ENCODE measurements at regions not wholly inside any gene's neighbourhood (a gene's known extent, or its start where the extent isn't known, plus 50 kb on each side); places are given as distances from the start of the nearest gene placed in this dataset.
"Not testable (repeated sequence)": the region's sequence is repeated elsewhere in the genome, so short reads cannot be mapped to it uniquely, and the experiment has no call there.

DNA sequence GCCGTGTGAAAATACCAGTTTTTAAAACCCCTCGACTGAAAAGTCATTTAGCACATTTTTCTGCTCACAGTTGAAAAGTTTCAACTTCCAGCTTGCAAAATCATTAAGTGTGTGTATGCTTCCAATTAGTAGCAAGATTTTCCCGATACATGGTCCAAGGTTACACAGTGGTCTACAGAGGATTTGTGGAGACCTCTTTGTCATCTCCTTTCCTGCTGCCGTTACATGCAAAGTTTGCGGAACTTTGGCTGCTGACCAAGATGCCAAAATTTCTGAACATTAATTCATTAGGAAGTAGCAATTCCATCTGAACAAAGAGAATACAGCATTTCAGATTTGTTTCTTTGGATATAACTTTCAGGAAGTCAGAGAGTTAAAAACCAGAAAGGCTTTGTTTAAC lies 474.6 kb downstream of the PLCL1 start:
- DNase-seq: no peak

DNA sequence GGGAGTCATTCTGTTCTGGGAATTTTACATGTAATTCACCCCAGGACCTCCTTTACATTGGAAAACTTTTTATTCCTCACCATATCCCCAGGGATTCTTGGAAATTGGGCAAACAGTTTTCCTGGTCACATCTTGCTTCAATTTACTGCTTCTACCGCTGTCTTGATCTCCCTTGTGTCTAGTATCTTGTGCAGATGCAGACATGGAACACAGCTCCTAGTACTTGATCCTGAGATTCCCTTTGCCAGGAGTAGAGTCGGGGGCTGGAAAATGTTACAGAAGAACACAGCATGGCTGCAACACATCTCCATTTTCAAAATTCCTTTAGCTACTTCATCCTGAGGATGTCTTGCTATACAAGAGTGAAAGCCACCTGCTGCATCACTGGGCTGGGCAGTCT lies 472.8 kb downstream of the PLCL1 start:
- no peak for DNase-seq

DNA sequence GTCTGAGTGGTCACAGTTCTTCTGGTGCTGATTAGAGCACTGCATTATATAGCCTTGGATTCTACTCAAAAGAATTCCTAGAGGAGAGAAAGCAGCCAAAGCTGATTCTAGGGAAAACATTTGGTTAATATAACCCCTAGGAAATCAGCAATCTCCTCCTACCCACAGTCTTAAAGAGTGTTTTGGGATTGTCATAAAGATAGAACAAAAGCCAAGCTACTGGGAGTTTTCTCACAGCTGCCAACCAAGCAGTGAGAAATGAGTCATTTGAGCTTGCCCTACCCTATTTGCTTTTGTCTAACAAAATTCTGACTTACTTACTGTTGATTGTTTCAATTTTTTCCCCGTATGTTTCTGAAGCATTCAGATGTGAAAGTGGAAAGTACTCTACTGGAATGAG lies 469.3 kb downstream of the PLCL1 start:
- DNase-seq: no peak

DNA sequence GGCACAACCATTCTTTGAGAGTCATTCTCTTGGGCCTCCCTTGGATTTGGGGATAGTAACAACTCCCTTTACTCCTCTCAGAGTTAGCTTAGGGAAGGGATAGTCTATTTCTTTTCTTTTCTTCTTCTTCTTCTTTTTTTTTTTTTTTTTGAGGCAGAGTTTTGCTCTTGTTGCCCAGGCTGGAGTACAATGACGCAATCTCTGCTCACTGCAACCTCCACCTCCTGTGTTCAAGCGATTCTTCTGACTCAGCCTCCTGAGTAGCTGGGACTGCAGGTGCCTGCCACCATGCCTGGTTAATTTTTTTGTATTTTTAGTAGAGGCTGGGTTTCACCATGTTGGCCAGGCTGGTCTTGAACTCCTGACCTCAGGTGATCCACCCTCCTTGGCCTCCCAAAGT lies 465.8 kb downstream of the PLCL1 start:
- not testable (repeated sequence) for DNase-seq

DNA sequence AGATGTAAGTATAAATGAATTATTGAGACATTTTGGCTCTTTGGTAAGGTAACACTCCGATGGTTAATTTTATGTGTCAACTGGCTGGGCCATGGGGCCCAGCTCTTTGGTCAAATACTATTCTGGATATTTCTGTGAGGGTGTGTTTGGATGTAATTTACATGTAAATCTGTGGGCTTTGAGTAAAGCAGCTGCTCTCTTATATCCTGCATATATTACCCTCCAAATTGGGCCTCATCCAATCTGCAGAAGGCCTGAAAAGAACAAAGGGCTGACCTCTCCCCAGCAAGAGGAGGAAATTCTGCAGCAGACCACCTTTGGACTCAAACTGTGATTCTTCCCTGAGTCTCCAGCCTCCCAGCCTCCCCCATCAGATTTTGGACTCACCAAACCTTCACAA lies 464.1 kb downstream of the PLCL1 start:
- DNase-seq: no peak

DNA sequence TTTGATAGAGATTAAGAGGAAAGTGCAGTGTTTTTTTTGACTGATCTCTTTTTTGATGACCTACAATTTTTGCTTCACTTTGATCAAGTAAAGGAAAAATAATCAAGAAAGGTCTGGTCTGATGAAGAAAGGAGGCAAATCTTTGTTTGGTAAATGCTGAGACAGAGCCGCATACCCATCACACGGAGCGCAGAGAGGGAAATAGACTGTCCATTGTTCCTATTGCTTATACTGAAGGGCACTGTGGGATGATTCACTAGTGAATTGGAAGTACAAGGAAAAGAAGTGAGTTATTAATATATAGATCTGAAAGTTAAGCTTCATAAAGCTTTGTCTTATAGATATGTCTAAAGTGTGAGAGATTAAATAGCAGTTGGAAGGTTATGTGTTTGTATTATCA lies 455.1 kb downstream of the PLCL1 start:
- DNase-seq: no peak

DNA sequence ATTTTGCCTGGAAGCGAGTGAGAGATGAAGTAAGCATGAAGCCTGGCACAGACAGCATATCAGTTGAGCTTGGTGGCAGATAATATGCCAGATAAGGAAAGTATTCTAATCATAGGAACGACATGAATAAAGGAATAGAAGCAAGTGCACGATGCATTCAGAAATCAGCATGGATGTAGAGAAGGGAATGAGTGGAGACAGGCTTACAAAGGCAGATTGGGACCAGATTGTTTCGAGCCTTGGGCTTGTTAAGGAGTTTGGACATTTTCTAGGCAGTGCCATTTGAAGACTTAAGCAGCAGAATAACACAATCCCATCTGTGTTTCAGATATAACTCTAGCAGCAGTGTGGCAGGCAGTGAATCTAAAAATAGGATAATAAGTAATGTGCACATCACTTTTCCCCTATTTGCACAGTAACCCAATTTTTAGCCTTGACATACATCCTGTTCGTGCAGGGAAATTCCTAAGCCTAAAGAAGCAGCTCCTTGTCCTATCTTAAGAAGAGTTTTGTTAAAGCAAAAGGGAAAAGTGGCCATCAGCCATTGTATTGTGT lies 450.2 kb downstream of the PLCL1 start:
- DNase-seq: no peak

DNA sequence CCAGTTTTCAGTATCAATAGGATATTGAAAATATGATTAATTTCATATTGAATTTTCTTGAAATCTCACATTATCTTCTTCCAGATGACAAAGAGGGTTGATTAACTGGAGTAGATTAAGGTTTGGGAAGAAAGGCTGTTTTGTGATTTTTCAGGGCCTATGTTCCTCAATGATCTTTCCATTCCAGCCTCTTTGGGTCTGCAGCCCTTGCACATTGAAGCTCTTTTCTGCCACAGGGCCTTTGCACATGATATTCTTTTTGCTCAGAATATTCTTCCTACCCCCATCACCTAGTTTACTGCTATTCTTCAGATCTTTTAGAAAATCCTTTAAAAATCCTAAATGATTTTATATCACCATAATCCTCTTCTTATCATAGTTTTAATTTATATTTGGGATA lies 449.6 kb downstream of the PLCL1 start:
- no peak for DNase-seq

DNA sequence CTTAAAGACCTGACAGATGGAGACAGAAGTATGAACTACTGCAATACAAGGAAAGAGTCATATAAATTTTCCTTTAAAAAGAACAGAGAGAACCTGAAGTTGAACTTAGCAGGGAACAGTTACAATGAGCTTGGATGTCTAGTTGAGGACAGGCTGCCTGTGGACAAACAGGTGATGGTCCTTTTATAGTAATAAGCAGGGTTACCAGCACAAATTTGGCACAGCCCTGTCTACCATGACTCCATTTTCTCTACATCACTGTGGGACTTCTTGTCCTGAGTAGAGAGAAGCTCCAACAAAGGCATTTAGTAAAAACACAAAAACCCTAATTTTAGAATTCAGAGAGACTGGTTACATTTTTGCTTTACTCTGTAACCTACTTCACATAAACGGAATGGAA lies 448.1 kb downstream of the PLCL1 start:
- no peak for DNase-seq

DNA sequence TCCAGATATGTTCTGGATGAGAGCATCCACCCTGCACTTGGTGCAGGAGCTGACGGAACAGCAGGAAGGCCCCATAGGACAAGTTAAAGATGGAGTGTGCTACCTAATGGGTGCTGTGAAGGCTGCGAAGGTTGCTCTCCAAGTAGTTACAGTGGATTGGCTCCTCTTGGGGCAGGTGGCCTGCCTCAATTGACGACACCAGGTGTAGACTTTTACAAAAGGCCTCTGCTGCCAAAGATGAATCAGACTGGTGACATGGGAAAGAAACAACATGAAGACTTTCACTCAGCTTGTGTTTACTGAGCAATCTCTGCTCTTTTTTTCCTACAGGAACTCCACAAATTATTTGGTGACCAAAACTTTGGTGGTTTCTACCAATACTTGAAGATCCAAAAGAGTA lies 437.7 kb downstream of the PLCL1 start:
- DNase-seq: no peak

DNA sequence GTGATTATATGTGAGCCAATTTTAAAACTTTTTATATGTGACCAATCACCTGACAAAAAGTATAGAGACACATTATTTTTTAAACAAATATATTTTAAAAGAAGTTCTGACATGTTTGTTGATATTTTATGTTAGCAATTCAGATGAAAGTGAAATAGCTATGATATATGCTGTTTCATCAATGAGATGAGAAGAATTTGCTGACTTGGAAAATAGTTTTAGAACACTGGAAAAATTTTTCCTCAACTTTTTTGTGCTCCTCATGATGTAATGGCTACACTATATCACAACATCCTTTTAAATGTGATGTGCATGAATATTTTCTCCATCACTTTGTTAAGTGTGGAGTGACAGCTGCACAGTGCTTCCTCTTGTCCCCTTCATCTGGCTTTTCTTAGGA lies 434.0 kb downstream of the PLCL1 start:
- no peak for DNase-seq

DNA sequence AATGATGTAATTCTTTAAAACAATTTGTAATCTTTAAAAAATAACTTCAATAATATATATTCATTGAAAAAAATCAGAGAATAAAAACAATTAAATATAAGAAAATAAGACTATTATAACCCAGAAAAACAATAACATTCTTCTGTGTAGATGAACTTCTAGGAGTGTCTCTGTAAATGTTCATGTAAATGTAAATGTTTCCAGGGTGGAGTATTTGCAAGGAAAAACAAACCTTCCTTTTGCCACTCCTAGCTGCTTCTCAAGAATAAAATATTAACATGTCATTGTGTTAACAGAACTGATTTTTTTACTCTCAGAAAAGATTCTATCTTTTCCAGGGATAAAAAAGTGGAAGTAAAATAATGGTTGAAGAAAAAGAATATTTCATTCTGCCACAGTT lies 431.9 kb downstream of the PLCL1 start:
- no peak for DNase-seq

DNA sequence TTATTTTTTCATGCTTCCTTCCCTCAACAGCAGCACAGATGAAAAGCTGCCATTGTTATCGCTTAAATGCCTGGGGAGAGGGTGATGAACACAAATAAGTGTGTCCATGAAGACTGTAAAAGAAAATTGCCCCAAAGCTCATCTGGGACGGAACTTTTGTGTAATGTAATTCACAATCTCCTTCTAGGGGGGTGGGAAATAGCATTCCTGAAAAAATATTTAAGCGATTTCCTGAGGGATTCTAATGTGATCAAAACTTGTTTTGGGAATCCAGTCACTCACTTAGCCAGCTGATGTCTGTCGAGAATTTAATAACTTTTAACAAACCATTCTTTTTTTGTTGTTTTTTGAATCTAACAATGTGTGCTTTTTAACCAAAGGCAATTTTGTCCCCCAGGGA lies 427.9 kb downstream of the PLCL1 start:
- no peak for DNase-seq

DNA sequence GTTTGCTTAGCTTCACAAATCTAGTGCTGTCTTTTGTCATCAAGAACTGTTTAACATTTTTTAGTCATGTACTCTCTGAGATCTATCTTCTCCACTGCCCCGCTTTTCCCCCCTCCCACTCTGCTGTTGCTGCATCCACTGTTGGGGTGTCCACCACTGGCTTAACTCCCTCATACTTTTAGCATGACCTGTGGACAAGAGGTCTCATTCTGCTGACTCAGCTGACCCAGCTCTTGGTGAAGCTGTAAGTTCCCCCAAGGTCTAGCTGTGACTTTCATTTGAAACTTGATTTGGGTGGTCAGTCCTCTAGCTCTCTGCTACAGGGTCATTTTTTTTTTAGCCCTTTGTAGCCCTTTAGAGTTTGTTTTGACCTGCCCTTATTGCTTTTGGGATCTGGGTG lies 427.2 kb downstream of the PLCL1 start:
- no peak for DNase-seq

DNA sequence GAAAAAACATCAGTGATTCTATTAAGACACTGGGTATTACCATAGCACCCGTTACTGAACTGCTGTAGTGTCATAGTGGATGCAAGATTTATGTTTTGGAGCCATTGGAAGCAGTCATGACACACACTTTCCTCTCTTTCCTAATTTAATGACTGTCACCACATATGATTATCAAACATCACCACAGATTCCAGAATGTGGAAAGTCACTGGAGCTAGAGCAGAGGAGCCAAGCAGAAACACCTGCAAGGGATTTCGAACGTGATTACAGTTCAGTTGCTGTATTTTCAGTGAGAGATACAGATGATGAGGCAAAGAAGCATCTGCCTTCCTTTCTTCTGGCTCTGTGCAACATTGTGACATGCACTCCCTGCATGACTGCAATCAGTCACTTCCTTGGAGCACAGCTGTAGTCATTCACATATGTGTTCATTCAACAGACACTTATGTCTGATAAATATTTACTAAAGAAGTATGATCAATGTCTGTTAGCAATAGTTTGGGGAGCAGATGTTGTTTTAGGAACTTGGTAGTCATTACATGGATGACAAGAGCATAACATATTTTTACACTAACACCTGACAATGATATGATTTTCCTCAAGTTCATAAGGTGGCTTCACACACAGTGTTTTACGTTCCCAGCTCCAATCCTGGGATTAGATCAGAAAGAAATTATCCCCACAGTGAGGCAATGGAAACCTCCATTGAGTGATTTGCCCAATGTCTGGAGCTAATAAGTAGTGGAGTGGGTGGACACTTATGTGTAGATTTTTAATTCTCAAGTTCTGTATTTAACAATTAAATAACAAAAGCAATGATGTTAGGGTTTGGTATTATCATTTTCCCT lies 416.6 kb downstream of the PLCL1 start:
- no peak for DNase-seq

DNA sequence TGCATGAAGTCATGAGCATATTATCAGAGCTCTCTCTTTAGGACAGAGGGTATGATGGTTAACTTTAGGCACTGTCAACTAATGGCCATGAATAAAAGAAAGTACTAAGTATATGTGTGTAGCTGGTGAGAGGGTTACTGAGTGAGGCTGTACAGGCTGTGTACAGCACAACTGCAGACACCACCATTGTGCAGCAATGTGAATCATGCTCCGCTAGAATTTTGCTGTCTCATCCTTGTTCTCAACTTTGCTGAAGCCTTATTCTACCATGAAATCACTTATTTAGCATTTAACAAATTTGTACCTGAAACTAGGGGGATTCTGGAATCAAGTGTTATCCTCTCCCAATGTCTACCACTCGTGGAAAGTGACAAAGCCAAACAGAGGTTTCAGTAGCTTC lies 414.9 kb downstream of the PLCL1 start:
- DNase-seq: no peak

DNA sequence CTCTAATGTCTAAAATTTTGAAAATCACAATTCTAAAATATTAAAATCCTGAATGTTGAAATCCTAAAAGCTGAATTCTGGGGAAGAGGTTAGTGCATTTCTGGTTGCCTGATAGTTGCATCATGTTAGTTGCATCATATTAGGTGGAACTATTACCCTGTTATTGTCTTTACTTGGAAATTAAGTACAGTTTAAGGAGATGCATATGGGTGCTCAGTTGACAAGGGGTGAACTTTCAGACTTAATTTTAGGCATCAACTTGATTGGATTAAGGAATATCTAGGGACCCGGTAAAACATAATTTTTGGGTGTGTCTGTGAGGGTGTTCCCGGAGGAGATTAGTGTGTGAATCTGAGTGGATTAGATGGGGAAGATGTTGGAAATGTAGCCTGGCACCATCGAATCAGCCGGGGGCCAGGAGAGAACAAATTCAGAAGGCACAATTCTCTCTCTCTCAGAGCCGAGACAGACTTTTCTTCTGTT lies 409.8 kb downstream of the PLCL1 start:
- DNase-seq: peak in 1 of 3 donors; percentile 29

DNA sequence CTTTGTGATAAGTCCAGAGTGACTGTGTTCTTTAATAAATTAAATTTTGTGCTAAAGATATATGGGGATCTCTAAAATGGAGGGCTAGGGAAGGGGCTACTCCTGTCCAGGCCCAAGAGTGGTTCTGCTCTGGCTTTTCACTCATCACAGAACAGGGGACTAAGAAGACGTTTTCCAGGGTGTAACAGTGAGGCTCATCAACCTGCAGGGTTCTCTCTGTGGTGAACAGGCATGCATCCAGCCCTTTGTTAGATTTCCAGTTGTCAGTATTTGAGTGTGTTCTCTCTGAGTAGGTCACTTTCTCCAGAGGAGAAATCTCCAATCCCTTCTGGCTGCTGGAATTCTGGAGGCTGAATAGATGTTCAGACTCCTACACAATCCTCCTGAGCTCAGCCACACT lies 408.9 kb downstream of the PLCL1 start:
- DNase-seq: no peak

DNA sequence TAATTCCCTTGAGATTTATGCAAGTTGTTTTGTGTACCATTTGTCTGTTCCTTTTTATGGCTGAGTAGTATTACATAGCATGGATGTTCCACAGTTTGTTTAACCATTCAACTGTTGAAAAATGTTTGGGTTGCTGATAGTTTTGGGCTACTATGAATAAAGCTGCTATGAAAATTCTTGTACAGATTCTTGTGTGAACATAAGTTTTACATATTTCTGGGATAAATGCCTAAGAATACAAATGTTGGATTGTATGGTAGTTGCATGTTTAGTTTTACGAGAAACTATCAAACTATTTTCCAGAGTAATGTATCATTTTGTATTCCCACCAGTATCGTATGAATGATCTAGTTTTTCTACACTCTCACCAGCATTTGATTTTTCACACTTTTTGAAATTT lies 407.3 kb downstream of the PLCL1 start:
- DNase-seq: no peak

DNA sequence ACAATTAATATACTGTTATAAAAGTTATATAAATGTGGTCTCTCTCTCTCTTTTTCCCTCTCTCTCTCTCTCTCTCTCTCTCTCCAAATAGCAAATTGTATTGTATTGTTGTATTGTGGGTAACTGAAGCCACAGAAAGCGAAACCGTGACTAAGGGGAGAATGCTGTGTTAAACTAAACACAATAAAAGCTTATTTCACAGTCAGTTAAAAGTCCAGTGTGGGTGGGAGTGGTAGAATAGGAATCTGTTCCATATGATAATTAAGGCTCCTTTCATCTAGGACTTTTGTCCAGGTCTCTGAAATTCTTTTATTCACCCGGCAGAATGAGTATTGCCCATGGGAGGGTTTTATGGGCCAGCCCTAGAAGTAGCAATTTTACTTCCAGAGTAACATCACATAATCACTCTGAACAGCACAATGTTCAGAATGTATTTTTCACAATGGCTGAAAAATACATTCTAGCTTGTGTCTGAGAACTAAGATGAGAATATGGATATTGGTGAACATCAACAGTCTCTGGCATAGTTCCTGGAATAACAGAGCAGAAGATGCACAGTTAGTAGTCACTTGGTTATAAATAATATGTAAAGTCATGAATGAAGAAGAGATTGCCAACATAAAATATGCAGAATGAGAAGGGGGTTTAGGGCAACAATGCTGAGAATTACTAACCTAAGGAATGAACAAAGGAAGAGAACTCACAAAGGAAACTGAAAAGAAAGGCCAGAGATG lies 399.1 kb downstream of the PLCL1 start:
- DNase-seq: no peak

Measured in suppressor macrophage treated with lipopolysaccharide for 1 hour (primary cell).